ENCODE measurements at regions not wholly inside any gene's neighbourhood (a gene's known extent, or its start where the extent isn't known, plus 50 kb on each side); places are given as distances from the start of the nearest gene placed in this dataset.

GRCh38 chr19:29067831-29068230 is 145.1 kb downstream of the UQCRFS1 start:
- no peak overlapping the region for H3K27ac ChIP-seq (ENCODE audit: low read depth, low read length)
- no peaks in the 10 kb centered on the region for H3K79me2 ChIP-seq (ENCODE audit: control insufficient read depth, insufficient read depth, low read length)
- no peak overlapping the region for H4K5ac ChIP-seq (ENCODE audit: low read length)
- H3K18ac ChIP-seq (ENCODE audit: low read length): no peak overlapping the region
- no peak overlapping the region for H2AK5ac ChIP-seq (ENCODE audit: low read length)
- H3K4me1 ChIP-seq (ENCODE audit: control insufficient read depth, low read depth, low read length): no peaks in the 10 kb centered on the region
- H3K79me1 ChIP-seq (ENCODE audit: low read length): no peaks in the 10 kb centered on the region
- no peak overlapping the region for H3K9ac ChIP-seq (ENCODE audit: low read length)
- no peak overlapping the region for H3K56ac ChIP-seq (ENCODE audit: low read length)
- DNase-seq: no peak
- no peak overlapping the region for H3K23ac ChIP-seq (ENCODE audit: low read length)
- H2BK5ac ChIP-seq (ENCODE audit: low read length): no peak overlapping the region
- peaks cover 2% of the 10 kb centered on the region for H3K27me3 ChIP-seq (ENCODE audit: insufficient read depth, low read length, poor library complexity)
- no peak overlapping the region for H3K4me3 ChIP-seq (ENCODE audit: low read length)
- no peaks in the 10 kb centered on the region for H3K36me3 ChIP-seq (ENCODE audit: control insufficient read depth, insufficient read depth, low read length)
- no peak overlapping the region for H3K4me2 ChIP-seq (ENCODE audit: low read length)
- WGBS (ENCODE audit: extremely low coverage, insufficient coverage, low lambda C conversion rate): no CpG with 5 or more reads among the region's 2 CpGs
- no peak overlapping the region for H2BK120ac ChIP-seq (ENCODE audit: low read depth, low read length)
- no peak overlapping the region for H2BK15ac ChIP-seq (replicated peaks; ENCODE audit: low read depth)
- no peak overlapping the region for H3K4ac ChIP-seq (ENCODE audit: low read depth, low read length)
- no peak overlapping the region for H4K8ac ChIP-seq (ENCODE audit: low read depth, low read length)

- Histone ChIP-seq H3K4me2 (ENCODE audit: low read length) (no peak overlapping the region), H3K27me3 (ENCODE audit: insufficient read depth, low read length, poor library complexity) (peaks cover 8% of the 10 kb centered on the region), H3K56ac (ENCODE audit: low read length) (no peak overlapping the region), H3K79me1 (ENCODE audit: low read length) (no peaks in the 10 kb centered on the region), H3K18ac (ENCODE audit: low read length) (no peak overlapping the region), H4K5ac (ENCODE audit: low read length) (no peak overlapping the region), H3K36me3 (ENCODE audit: control insufficient read depth, insufficient read depth, low read length) (no peaks in the 10 kb centered on the region), H2BK120ac (ENCODE audit: low read depth, low read length) (no peak overlapping the region), H3K4me1 (ENCODE audit: control insufficient read depth, low read depth, low read length) (peaks cover 3% of the 10 kb centered on the region), H3K9ac (ENCODE audit: low read length) (no peak overlapping the region), H4K8ac (ENCODE audit: low read depth, low read length) (no peak overlapping the region), H2AK5ac (ENCODE audit: low read length) (no peak overlapping the region), H3K4ac (ENCODE audit: low read depth, low read length) (no peak overlapping the region), H3K4me3 (ENCODE audit: low read length) (no peak overlapping the region), H2BK15ac (replicated peaks; ENCODE audit: low read depth) (no peak overlapping the region), H3K23ac (ENCODE audit: low read length) (no peak overlapping the region), H3K79me2 (ENCODE audit: control insufficient read depth, insufficient read depth, low read length) (no peaks in the 10 kb centered on the region), H3K27ac (ENCODE audit: low read depth, low read length) (no peak overlapping the region), H2BK5ac (ENCODE audit: low read length) (no peak overlapping the region)
- WGBS (ENCODE audit: extremely low coverage, insufficient coverage, low lambda C conversion rate): no CpG with 5 or more reads among the region's 14 CpGs
- DNase-seq: peak; percentile 84
Observed at GRCh38 chr19:29062475-29063435, 150.2 kb downstream of the UQCRFS1 start.

GRCh38 chr19:29060813-29061364 is 152.1 kb downstream of the UQCRFS1 start:
- H2AK5ac ChIP-seq (ENCODE audit: low read length): no peak overlapping the region
- no peak overlapping the region for H2BK120ac ChIP-seq (ENCODE audit: low read depth, low read length)
- H3K27ac ChIP-seq (ENCODE audit: low read depth, low read length): no peak overlapping the region
- H4K5ac ChIP-seq (ENCODE audit: low read length): no peak overlapping the region
- H3K79me1 ChIP-seq (ENCODE audit: low read length): no peaks in the 10 kb centered on the region
- H3K79me2 ChIP-seq (ENCODE audit: control insufficient read depth, insufficient read depth, low read length): no peaks in the 10 kb centered on the region
- H2BK5ac ChIP-seq (ENCODE audit: low read length): no peak overlapping the region
- H4K8ac ChIP-seq (ENCODE audit: low read depth, low read length): no peak overlapping the region
- peaks cover 8% of the 10 kb centered on the region for H3K27me3 ChIP-seq (ENCODE audit: insufficient read depth, low read length, poor library complexity)
- DNase-seq: peak; percentile 53
- no peak overlapping the region for H2BK15ac ChIP-seq (replicated peaks; ENCODE audit: low read depth)
- no peaks in the 10 kb centered on the region for H3K36me3 ChIP-seq (ENCODE audit: control insufficient read depth, insufficient read depth, low read length)
- H3K4me1 ChIP-seq (ENCODE audit: control insufficient read depth, low read depth, low read length): peaks cover 3% of the 10 kb centered on the region
- no peak overlapping the region for H3K23ac ChIP-seq (ENCODE audit: low read length)
- H3K9ac ChIP-seq (ENCODE audit: low read length): no peak overlapping the region
- no peak overlapping the region for H3K56ac ChIP-seq (ENCODE audit: low read length)
- H3K4me3 ChIP-seq (ENCODE audit: low read length): no peak overlapping the region
- no peak overlapping the region for H3K4ac ChIP-seq (ENCODE audit: low read depth, low read length)
- no peak overlapping the region for H3K18ac ChIP-seq (ENCODE audit: low read length)
- no CpG with 5 or more reads among the region's 7 CpGs for WGBS (ENCODE audit: extremely low coverage, insufficient coverage, low lambda C conversion rate)
- H3K4me2 ChIP-seq (ENCODE audit: low read length): no peak overlapping the region

- H3K18ac ChIP-seq (ENCODE audit: low read length): no peak overlapping the region
- no peaks in the 10 kb centered on the region for H3K36me3 ChIP-seq (ENCODE audit: control insufficient read depth, insufficient read depth, low read length)
- H3K9ac ChIP-seq (ENCODE audit: low read length): no peak overlapping the region
- H3K4me3 ChIP-seq (ENCODE audit: low read length): no peak overlapping the region
- no peak overlapping the region for H3K4ac ChIP-seq (ENCODE audit: low read depth, low read length)
- H3K27me3 ChIP-seq (ENCODE audit: insufficient read depth, low read length, poor library complexity): peaks cover 6% of the 10 kb centered on the region
- H3K27ac ChIP-seq (ENCODE audit: low read depth, low read length): no peak overlapping the region
- H2AK5ac ChIP-seq (ENCODE audit: low read length): no peak overlapping the region
- H3K23ac ChIP-seq (ENCODE audit: low read length): no peak overlapping the region
- no peaks in the 10 kb centered on the region for H3K79me1 ChIP-seq (ENCODE audit: low read length)
- H4K5ac ChIP-seq (ENCODE audit: low read length): no peak overlapping the region
- H2BK5ac ChIP-seq (ENCODE audit: low read length): no peak overlapping the region
- no peak overlapping the region for H2BK120ac ChIP-seq (ENCODE audit: low read depth, low read length)
- H3K4me1 ChIP-seq (ENCODE audit: control insufficient read depth, low read depth, low read length): no peaks in the 10 kb centered on the region
- H4K8ac ChIP-seq (ENCODE audit: low read depth, low read length): no peak overlapping the region
- no peak for DNase-seq
- no peak overlapping the region for H3K4me2 ChIP-seq (ENCODE audit: low read length)
- WGBS (ENCODE audit: extremely low coverage, insufficient coverage, low lambda C conversion rate): no CpG with 5 or more reads among the region's 5 CpGs
- no peaks in the 10 kb centered on the region for H3K79me2 ChIP-seq (ENCODE audit: control insufficient read depth, insufficient read depth, low read length)
- H2BK15ac ChIP-seq (replicated peaks; ENCODE audit: low read depth): no peak overlapping the region
- H3K56ac ChIP-seq (ENCODE audit: low read length): no peak overlapping the region
Observed at GRCh38 chr19:29056535-29056934, 156.4 kb downstream of the UQCRFS1 start.

DNA sequence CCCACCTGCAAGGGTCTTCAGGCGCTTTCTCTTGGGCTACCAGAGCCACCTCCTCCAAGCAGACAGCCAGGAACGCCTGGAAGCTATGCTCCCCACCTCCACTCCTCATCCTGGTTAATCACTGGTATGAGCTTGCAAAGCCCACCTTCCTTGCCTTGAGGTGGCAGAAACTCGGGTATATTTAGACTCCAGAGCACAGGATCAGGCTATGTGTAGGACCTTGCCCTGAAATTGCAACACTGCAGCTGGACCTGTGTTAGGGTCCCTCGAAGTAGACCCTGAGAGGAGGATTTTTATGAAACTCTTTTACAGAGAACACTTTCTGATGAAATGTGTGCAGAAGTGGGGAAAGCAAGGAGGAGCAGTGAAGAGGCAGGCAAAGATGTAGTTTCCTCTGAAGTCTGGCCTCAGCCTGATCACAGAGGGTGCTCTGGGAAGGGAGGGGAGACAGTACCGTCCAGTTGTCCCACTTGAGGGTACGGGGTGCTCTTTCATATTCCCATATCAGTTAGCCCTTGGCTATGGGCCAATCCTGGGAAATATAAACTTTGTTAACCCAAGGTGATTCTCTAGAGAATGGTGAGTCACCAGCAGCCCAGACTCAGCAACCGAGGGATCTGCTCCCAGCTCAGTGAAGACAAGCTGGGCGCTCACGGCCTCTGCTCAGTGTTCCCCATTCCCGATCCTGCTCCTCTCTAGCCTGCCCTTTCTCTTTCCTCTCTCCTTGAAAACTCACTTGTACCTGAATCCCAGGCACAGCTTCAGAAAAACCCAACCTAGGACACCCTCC is 157.9 kb downstream of the UQCRFS1 start:
- H3K79me1 ChIP-seq (ENCODE audit: low read length): no peaks in the 10 kb centered on the region
- no peak for DNase-seq
- H3K18ac ChIP-seq (ENCODE audit: low read length): no peak overlapping the region
- H3K23ac ChIP-seq (ENCODE audit: low read length): no peak overlapping the region
- H3K4me2 ChIP-seq (ENCODE audit: low read length): no peak overlapping the region
- no peak overlapping the region for H4K8ac ChIP-seq (ENCODE audit: low read depth, low read length)
- no peak overlapping the region for H2BK5ac ChIP-seq (ENCODE audit: low read length)
- H2BK15ac ChIP-seq (replicated peaks; ENCODE audit: low read depth): no peak overlapping the region
- H3K4ac ChIP-seq (ENCODE audit: low read depth, low read length): no peak overlapping the region
- no peaks in the 10 kb centered on the region for H3K27me3 ChIP-seq (ENCODE audit: insufficient read depth, low read length, poor library complexity)
- H3K79me2 ChIP-seq (ENCODE audit: control insufficient read depth, insufficient read depth, low read length): no peaks in the 10 kb centered on the region
- H3K4me3 ChIP-seq (ENCODE audit: low read length): no peak overlapping the region
- H4K5ac ChIP-seq (ENCODE audit: low read length): no peak overlapping the region
- no peak overlapping the region for H2AK5ac ChIP-seq (ENCODE audit: low read length)
- no peaks in the 10 kb centered on the region for H3K4me1 ChIP-seq (ENCODE audit: control insufficient read depth, low read depth, low read length)
- peak overlapping the region; percentile 3 for H3K56ac ChIP-seq (ENCODE audit: low read length)
- no peak overlapping the region for H2BK120ac ChIP-seq (ENCODE audit: low read depth, low read length)
- H3K27ac ChIP-seq (ENCODE audit: low read depth, low read length): no peak overlapping the region
- no peak overlapping the region for H3K9ac ChIP-seq (ENCODE audit: low read length)
- no CpG with 5 or more reads among the region's 10 CpGs for WGBS (ENCODE audit: extremely low coverage, insufficient coverage, low lambda C conversion rate)
- H3K36me3 ChIP-seq (ENCODE audit: control insufficient read depth, insufficient read depth, low read length): no peaks in the 10 kb centered on the region

Measured in mesendoderm (in vitro differentiated cells).